K562 (cell line): ENCODE measurements at regions not wholly inside any gene's neighbourhood (a gene's known extent, or its start where the extent isn't known, plus 50 kb on each side); places are given as distances from the start of the nearest gene placed in this dataset.

ENCODE experiments used
- ATAC-seq: fragments of 200-7000 bp; cut with Tn5 transposase; 3 replicates; pipeline ENCODE4 v1.9.1; 2020; ENCODE audit warnings: moderate library complexity
- BruUV-seq: library from RNA; stranded (reverse); fragments of 400-500 nt; replicated peaks from 2 replicates; lab custom pipeline; 2021; lab: Mats Ljungman, UMichigan
- CTCF ChIA-PET: fragments of 300-600 bp; formaldehyde crosslinking; extraction: SDS; loops from one replicate; lab custom pipeline; 2021; ENCODE audit warnings: low intra/inter-chr PET ratio; lab: Yijun Ruan, JAX
- POLR2A ChIA-PET: fragments of 300-600, 350-650 bp; sonication (Branson Sonifier 250); formaldehyde crosslinking; extraction: SDS; loops from one replicate; lab custom pipeline; 2021; ENCODE audit warnings: antibody characterized with exemption, inconsistent platforms; lab: Yijun Ruan, JAX
- DNase-seq, 4 experiments: peaks; one replicate each; pipeline versions ENCODE4 v3.0.0 to v3.0.0-alpha.2; 2011 to 2018; ENCODE audit warnings: low spot score in 3 of 4, mixed read lengths in 3 of 4; ENCODE audit errors: extremely low read depth in 1 of 4
- FAIRE-seq: peaks from 2 replicates; lab custom pipeline; 2011; peaks lifted over from hg19 to GRCh38; lab: Jason Lieb, UNC
- H2AFZ ChIP-seq: 2 replicates; pipeline ENCODE4 v1.6.0; 2011; ENCODE audit warnings: low read depth, low read length, control low read depth, inconsistent platforms
- H3K27ac ChIP-seq: fragments of 200-600 bp; 3 replicates; pipeline ENCODE4 v1.8.0; 2011; ENCODE audit warnings: low read depth, mild to moderate bottlenecking, control low read depth, inconsistent platforms, low read length, moderate library complexity, mixed read lengths; ENCODE audit errors: extremely low read depth
- H3K27me3 ChIP-seq, 2 experiments: fragments of 300-600 bp in 1 of 2; 2 replicates in 1 of 2; 3 replicates in 1 of 2; pipeline versions ENCODE4 v1.6.0 to v1.8.0; 2011; ENCODE audit warnings: inconsistent platforms in 2 of 2, low read length in 2 of 2, mild to moderate bottlenecking in 1 of 2, mixed read lengths in 1 of 2, moderate library complexity in 1 of 2; ENCODE audit not compliant: control insufficient read depth in 2 of 2, insufficient read depth in 2 of 2
- H3K36me3 ChIP-seq: fragments of 300-600 bp; 3 replicates; pipeline ENCODE4 v1.8.0; 2011; ENCODE audit warnings: mild to moderate bottlenecking, low read length, inconsistent platforms; ENCODE audit not compliant: control insufficient read depth, insufficient read depth
- H3K4me1 ChIP-seq, 2 experiments: fragments of 200-600 bp in 1 of 2; replicated peaks in 1 of 2; 2 replicates in 1 of 2; 3 replicates in 1 of 2; pipeline versions ENCODE4 v1.5.1 to v1.8.0; 2011; ENCODE audit warnings: inconsistent platforms in 2 of 2, low read length in 2 of 2, mild to moderate bottlenecking in 1 of 2, mixed read lengths in 1 of 2, moderate library complexity in 1 of 2; ENCODE audit not compliant: control insufficient read depth in 2 of 2, insufficient read depth in 2 of 2
- H3K4me2 ChIP-seq: 2 replicates; pipeline ENCODE4 v1.6.1; 2011; ENCODE audit warnings: low read length, control low read depth, inconsistent platforms, mixed read lengths; ENCODE audit not compliant: insufficient read depth
- H3K4me3 ChIP-seq: fragments of 200-600 bp; sonication (generic), shearing (Covaris generic); 2 replicates; pipeline ENCODE4 v1.5.1; 2016; ENCODE audit warnings: control low read depth, inconsistent platforms
- H3K79me2 ChIP-seq: fragments of 200-600 bp; 3 replicates; pipeline ENCODE4 v1.8.0; 2011; ENCODE audit warnings: low read length, inconsistent platforms; ENCODE audit not compliant: control insufficient read depth, insufficient read depth
- H3K9ac ChIP-seq, 2 experiments: 2 replicates each; pipeline versions ENCODE4 v1.6.0 to v1.6.1; 2011; ENCODE audit warnings: low read depth in 2 of 2, low read length in 2 of 2, control low read depth in 1 of 2, inconsistent platforms in 1 of 2, mild to moderate bottlenecking in 1 of 2, mixed read lengths in 1 of 2; ENCODE audit not compliant: insufficient read depth in 1 of 2
- H3K9me1 ChIP-seq: one replicate; pipeline ENCODE4 v1.6.0; 2011; ENCODE audit warnings: inconsistent platforms, mild to moderate bottlenecking, low read length, moderate library complexity; ENCODE audit not compliant: control insufficient read depth, insufficient read depth
- H3K9me3 ChIP-seq: replicated peaks from 2 replicates; pipeline ENCODE4 v1.5.1; 2011; ENCODE audit warnings: low read depth, low read length, inconsistent platforms; ENCODE audit not compliant: control insufficient read depth, insufficient read depth
- H4K20me1 ChIP-seq: replicated peaks from 2 replicates; pipeline ENCODE4 v1.6.1; 2011; ENCODE audit warnings: low read length, inconsistent platforms, mixed read lengths; ENCODE audit not compliant: control insufficient read depth, insufficient read depth
- BACH1 ChIP-seq: fragments of 200-800 bp; sonication (Bioruptor generic); IDR thresholded peaks from 2 replicates; pipeline ENCODE4 v1.6.1; 2016; ENCODE audit warnings: missing genetic modification characterization, missing compliant biosample characterization
- DACH1 ChIP-seq: fragments of 450-650 bp; IDR thresholded peaks from 2 replicates; pipeline ENCODE4 v1.6.1; 2018; ENCODE audit not compliant: partially characterized antibody
- FOXA3 ChIP-seq, 2 experiments: fragments of 450-650 bp in 1 of 2; sonication (generic) in 1 of 2; formaldehyde crosslinking; IDR thresholded peaks in 1 of 2; conservative IDR thresholded peaks in 1 of 2; 2 replicates each; pipeline versions ENCODE4 v1.4.0 to v1.8.0; 2020 to 2022; ENCODE audit warnings: mild to moderate bottlenecking in 2 of 2, missing genetic modification reagents in 1 of 2
- RBFOX2 ChIP-seq: fragments of 200-400 bp; formaldehyde crosslinking; IDR thresholded peaks from 2 replicates; pipeline ENCODE4 v1.6.1; 2017; ENCODE audit warnings: low read depth, mild to moderate bottlenecking, low read length, moderate library complexity
- RFX1 ChIP-seq: fragments of 450-650 bp; IDR thresholded peaks from 2 replicates; pipeline ENCODE4 v1.6.1; 2016; ENCODE audit warnings: mild to moderate bottlenecking, moderate library complexity
- SMARCC2 ChIP-seq: fragments of 450-650 bp; IDR thresholded peaks from 2 replicates; pipeline ENCODE4 v1.6.1; 2017; ENCODE audit warnings: antibody characterized with exemption, moderate library complexity, mild to moderate bottlenecking, low read depth
- ZNF24 ChIP-seq: fragments of 450-650 bp; IDR thresholded peaks from 2 replicates; pipeline ENCODE4 v1.6.1; 2016
- WGBS: fragments of 100-300 bp; shearing (Covaris generic); methylation state at CpG from one replicate; pipeline ENCODE4 v1.1.6; 2016; ENCODE audit warnings: low coverage, mixed read lengths; ENCODE audit not compliant: insufficient coverage; ENCODE audit errors: missing lambda C conversion rate; 5-methylcytosine and 5-hydroxymethylcytosine counted together
- in situ Hi-C: fragments of 300-500 bp; cut with MboI; formaldehyde crosslinking; loops from 4 replicates; pipeline ENCODE4 v1.15.0; 2018; ENCODE audit warnings: inconsistent platforms, mixed read lengths
- intact Hi-C: fragments of 100-400 bp; cut with micrococcal nuclease; formaldehyde crosslinking; loops from 2 replicates; pipeline ENCODE4 v1.14.2; 2022

DNA sequence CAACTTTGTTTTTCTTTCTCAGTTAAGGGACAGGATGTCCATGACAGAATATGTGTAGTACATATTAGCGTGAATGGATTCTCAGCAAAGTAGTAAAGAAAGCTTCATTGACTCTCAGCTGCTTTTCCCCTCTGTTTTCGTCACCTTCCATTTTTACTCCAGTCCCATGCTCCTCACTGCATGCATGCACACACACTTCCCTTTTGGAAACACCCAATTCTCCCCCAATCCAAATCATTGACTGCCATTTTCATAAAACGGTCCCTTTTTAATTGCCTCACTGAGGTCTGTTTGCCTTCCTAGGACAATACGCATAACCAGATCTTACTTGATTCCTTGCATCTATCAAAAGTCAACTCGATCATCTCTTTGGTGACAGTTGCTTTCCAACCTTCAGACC lies 287.5 kb upstream of the PARD3B start:
- no peak for ATAC-seq
- 5% methylated on average over 5 of the region's 5 CpGs for WGBS

DNA sequence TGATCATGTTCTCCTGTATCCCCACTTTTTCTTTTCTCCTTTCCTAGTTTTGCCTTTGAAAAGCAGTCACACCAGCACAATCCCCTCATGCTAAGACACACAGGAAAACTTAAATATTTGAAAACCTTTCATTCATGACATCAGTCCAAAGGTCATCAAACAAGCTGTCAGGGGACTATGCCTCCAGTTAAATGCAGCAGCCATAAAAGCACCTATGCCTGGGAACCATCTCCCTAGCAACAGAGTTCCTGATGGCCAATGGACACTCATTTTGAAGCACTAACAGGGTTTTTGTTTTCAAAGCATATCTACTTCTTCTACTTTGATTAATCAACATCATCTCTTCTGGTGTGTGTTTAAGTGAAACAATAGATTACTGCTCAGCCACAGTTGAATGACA lies 286.4 kb upstream of the PARD3B start:
- TF ChIP-seq DACH1 (no peak), RFX1 (0 out of 2 replicates have a peak, but pooled peaks have one; percentile 9)
- TF ChIP-seq, all 486 proteins: peak for 1
- H3K4me3 ChIP-seq, result no peak overlapping the region
- H3K9me1 ChIP-seq, result no peaks in the 10 kb centered on the region
- in situ Hi-C loops, result loop anchor here (25.0 kb wide), 1 partner anchor 1428 kb away; the partner anchor contains the start of gene NRP2
- no peak overlapping the region for H3K4me2 ChIP-seq
- intact Hi-C loops, result no loop called here
- CTCF ChIA-PET, result no interaction called here
- no peaks in the 10 kb centered on the region for H3K79me2 ChIP-seq
- FAIRE-seq (no peak), DNase-seq (no peak), ATAC-seq (no peak)
- no peaks in the 10 kb centered on the region for H3K4me1 ChIP-seq
- H3K9me3 ChIP-seq, result no peaks in the 10 kb centered on the region
- H3K27me3 ChIP-seq, result peaks cover 0 to 3% of the 10 kb centered on the region in 2 experiments; a peak in 1 of 5 replicates
- no peak overlapping the region for H2AFZ ChIP-seq
- no TSS peak for BruUV-seq
- no peak overlapping the region for H3K27ac ChIP-seq
- H3K36me3 ChIP-seq, result no peaks in the 10 kb centered on the region
- H3K9ac ChIP-seq, result no peak overlapping the region
- POLR2A ChIA-PET, result no interaction called here
- no peaks in the 10 kb centered on the region for H4K20me1 ChIP-seq

More for the DNA sequence above, 287.5 kb upstream of the PARD3B start:
- Histone ChIP-seq H3K4me2 (no peak overlapping the region), H3K4me1 (no peaks in the 10 kb centered on the region)
- BruUV-seq, result no TSS peak
- TF ChIP-seq RBFOX2, result no peak
- TF ChIP-seq FOXA3 (CRISPR knock-in tag; conservative IDR thresholded peaks at IDR 0.05 in 1 of 2, IDR thresholded peaks at IDR 0.05 in 1 of 2), result no peak
- no peak for TF ChIP-seq SMARCC2
- TF ChIP-seq ZNF24, result no peak
- TF ChIP-seq BACH1, result no peak
- TF ChIP-seq, all 486 proteins: peak for 0
- DNase-seq (no peak), FAIRE-seq (no peak)
- Histone ChIP-seq H3K79me2 (no peaks in the 10 kb centered on the region), H3K9ac (no peak overlapping the region), H3K9me1 (no peaks in the 10 kb centered on the region), H3K27ac (no peak overlapping the region), H3K36me3 (no peaks in the 10 kb centered on the region), H2AFZ (no peak overlapping the region), H3K9me3 (no peaks in the 10 kb centered on the region), H3K27me3 (no peaks in the 10 kb centered on the region; a peak in 1 of 5 replicates), H4K20me1 (no peaks in the 10 kb centered on the region), H3K4me3 (no peak overlapping the region)
- ChIA-PET POLR2A (no interaction called here), CTCF (no interaction called here)
- intact Hi-C loops, result no loop called here
- in situ Hi-C loops, result loop anchor here (25.0 kb wide), 1 partner anchor 1430 kb away; the partner anchor contains the start of gene NRP2
